Activated gamma-delta T cell treated with Interleukin-2 at 50 U/mL for 16 hours (primary cell): ENCODE measurements at regions not wholly inside any gene's neighbourhood (a gene's known extent, or its start where the extent isn't known, plus 50 kb on each side); places are given as distances from the start of the nearest gene placed in this dataset.

ENCODE experiments used
- DNase-seq: peaks from one replicate; pipeline ENCODE4 v3.0.0-alpha.2; 2020

DNA sequence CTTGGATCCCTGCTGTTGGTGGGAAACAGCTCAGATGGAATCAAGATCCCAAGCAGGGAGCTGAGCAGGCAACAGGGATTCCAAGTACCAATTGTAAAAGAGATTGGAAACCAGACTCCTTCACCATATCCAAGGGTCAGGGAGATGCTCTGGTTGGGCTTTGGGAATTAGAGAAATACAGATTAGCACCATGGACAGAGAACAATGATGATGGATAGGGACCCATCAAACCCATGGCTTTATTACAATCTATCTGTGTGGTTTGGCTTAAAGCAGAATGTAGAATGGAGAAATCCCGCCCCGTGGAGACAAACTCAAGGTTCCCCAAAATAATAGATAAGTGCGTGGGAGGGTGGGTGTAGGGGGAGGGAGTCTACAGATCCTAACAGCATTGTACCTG, 120.7 kb upstream of the CSF3R start:
- DNase-seq: no peak

- no peak for DNase-seq
Measured at GRCh38 chr1:36602184-36602583, 119.5 kb upstream of the CSF3R start.

DNA sequence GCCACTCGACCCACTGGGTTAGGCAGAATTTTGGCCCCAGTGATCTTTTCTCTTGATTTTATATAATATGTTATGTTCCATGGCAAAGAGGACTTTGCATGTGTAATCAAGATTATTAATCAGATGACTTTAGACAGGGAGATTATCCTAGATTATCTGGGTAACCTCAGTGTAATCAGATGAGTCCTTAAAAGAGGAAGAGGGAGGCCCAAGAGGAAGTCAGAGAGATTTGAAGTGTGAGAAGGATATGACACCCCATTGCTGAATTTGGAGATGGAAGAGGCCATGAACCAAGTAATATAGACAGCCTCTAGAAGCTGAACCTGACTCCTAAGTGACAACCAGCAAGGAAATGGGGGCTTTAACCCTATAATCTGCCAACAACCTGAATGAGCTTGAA, 117.1 kb upstream of the CSF3R start:
- DNase-seq: no peak

DNA sequence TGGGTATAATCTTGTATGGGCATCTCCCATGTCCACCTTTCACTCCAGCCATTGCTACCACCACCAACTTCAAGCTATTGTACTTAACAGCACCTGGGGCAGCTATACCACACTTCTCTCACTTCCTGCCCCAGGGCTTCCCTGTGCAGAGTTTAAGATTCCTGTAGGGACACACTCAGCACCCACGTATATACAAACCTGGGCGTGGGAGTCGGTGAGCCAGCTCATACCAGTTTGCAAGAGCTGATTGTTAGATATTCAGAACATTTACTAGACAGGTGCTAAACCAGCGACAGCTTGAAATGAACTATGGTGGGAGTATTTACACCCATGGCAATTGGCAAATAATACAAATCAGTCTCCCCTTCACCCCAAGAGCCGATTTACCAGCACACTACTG, 114.8 kb upstream of the CSF3R start:
- DNase-seq: no peak

- DNase-seq: no peak
Measured at GRCh38 chr1:36595921-36596320, 113.2 kb upstream of the CSF3R start.

DNA sequence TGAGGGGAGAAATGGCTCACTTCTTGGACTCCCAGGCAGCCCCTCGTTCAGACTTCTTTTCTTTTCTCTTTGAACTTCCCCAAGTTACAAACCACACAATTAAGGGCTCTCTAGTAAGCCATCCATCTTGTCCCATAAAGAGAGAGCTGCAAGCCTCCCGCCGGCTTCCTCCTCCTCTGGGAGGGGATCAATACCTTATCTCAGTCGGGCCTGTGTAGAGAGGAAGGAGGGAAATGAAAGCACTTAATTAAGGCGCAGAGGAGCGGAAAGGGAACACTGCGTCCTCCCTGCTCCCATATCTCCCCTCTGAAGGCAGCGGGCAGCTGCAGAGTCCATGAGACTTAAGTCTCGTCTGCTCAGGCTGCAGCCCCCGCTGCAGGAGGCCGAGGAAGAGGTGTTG, 112.6 kb upstream of the CSF3R start:
- no peak for DNase-seq

GRCh38 chr1:36594023-36594422, 111.3 kb upstream of the CSF3R start:
- DNase-seq: no peak

GRCh38 chr1:36591278-36591677, 108.6 kb upstream of the CSF3R start:
- DNase-seq: no peak

DNA sequence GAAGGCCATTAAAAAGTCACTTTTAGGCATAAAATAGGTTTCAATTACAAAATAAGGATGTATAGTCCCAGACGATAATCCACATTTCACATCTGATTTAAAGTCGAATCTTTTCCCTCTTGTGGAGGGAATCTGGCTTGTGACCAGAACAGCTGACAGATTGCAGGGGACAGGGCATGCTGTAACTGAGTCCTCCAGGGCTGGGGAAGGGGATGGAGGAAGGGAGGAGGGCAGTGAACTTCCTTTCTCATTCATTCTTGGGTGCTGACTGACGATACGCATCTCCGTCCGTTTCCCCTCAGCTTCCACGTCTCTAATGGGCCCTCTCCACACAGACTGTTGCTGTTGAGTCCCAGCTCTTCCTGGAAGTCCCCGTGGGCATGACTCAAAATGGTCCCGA, 108.1 kb upstream of the CSF3R start:
- DNase-seq: no peak

DNA sequence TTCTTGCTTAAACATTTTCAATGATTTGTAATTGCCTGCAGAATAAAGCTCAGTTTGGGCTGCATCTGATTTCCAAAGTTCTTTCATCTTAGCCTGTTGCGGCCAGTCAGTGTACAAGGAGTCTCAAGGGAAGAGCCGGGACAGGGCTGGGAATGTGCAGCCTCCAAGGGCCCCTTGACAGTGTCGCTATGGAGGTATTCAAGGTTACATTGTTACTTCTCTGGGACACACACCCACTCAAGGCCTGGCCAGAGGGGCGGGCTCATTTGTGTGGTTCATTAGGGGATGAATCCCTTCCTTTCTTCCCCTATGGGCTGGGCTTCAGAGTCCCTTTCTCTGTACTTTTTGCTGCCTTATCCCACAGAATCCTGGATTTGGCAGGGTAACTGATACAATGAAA, 107.6 kb upstream of the CSF3R start:
- DNase-seq: no peak

GRCh38 chr1:36588972-36589371, 106.3 kb upstream of the CSF3R start:
- no peak for DNase-seq

DNA sequence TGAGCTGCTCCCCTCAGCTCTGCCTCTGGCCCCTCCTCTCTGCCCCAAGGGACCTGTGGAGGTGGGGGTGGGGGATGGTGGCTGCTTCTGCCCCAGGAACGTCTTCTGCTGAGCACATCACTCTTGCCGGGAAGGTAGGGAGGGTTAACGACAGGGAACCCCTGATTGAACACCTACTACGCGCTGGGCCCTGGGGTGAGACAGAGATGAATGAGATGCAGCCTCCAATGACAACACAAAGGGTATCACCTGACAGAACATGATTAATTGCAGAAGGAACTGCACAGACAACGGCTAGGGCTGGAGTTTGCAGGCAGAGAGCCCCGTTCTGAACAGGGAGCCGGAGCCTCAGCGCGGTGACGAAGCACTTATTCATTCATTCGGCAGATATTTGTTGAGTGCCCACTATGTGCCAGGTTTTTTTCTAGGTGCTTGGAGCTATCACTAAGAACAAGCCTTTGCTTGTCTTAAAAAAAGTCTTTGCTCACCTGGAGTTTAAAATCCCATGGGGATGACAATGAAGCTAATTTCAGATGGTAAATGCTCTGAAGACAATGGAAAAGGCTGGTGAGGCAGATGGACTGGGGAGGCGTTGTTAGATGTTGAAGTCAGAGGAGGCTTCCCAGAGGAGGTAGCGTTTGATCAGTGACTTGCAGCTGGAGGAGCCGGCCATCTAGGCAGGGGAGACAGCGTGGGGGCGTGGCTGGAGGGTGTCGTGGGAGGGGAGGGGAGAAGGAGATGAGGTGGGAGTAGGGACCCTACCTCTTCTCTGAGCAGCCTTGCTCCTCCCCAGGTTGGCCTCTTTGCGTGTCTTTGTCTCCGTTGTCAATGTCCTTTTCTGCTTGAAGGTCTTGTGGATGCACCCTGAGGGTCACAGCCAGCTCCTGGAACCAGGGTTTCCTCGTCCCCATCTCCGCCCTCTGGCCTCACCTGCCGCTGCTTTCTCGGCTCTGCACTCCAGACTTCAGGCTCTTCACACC, 103.1 kb upstream of the CSF3R start:
- DNase-seq: no peak

DNA sequence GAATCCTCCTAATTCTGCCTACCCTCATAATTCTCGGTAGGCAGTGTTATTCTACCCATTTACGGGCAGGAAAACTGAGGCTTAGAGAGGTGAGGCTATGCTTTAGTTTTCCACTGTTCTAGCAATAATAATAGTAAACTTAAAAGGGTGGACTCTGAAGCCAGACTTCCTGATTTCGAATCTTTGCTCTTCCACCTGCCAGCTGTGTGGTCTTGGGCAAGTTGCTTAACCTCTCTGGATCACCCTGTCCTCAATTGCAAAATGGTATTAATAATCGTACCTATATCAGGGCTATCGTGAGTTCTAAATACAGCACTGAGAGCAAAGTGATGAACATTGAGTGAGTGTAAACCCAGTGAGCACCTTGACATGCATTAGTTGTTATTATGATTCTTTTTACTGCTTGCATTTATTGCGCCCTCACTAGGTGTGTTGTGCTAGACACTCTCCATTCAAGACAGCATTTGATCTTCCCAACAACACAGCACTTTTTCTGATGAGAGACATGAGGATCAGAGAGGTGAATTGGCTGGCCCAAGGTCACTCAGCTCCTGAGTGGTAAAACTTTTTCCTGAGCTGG, 102.3 kb upstream of the CSF3R start:
- DNase-seq: no peak

- DNase-seq: no peak
Measured at GRCh38 chr1:36583980-36584782, 101.5 kb upstream of the CSF3R start.

DNA sequence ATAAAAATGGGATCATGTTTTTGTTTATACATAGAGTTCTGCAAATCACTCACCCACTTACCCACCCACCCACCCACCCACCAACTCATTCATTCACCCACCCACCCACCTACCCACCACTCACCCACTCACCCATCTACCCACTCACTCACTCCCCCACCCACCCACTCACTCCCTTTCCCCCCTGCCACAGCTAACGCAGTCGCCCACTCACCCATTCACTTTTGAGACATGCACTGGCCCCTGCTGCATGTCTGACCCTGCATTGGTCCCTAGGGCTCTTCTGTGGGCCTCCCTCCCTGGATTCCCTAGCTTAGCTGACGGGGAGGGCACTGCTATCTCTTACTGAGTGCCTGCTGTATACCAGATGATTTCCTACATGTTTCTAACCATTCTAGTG, 100.4 kb upstream of the CSF3R start:
- no peak for DNase-seq

DNA sequence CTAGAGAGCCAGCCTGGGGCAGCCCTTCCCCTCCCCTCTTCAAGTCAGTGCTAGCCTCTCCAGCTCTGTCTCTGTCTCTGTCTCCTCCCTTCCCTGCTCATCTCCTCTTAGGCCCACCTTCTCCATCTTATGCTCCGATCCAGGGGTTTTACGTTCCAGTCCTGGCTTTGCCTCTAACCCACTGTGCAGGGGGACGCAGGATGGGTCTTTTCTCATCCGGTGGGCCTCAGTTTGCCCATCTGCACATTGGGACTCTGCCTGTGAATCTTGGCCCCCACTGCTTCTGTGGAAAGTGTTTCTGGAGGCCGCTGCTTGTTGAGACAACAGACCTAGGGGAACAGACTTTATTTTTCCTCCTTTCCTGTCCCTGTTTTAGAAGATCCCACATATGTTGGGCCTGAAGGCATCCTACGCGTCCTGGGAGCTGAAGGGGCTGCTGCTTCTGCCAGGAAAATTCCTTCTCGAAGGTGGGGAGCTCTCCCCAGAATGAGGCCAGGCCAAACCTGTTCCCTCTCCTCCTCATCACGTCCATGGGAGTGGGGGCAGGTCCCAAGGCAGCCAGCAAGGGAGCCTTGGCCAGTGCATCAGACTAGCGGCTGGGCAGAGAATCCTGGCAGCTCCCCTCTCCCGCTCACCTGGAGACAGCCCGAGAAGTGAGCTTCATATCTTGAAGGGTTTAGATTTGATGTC, 99.5 kb upstream of the CSF3R start:
- no peak for DNase-seq

DNA sequence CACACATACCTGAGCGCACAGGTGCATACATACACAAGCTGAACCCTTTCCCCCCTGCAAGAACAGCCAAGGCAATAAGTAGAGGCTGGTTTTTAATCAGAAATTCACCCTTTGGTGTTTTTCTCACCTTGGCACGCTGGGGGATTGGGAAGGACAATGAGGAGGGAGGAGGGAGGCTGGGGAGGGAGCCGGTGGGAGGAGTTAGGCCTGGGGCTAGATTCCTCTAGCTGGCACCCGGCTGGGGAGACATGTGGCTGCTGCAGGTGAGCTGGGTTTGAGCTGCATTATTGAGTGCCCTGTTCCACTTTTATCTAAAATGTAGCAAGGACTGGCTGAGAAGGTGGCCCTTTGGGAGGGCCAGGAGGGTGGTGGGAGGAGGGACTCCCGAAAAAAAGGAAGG, 97.8 kb upstream of the CSF3R start:
- DNase-seq: no peak

GRCh38 chr1:36579039-36579438, 96.3 kb upstream of the CSF3R start:
- no peak for DNase-seq

DNA sequence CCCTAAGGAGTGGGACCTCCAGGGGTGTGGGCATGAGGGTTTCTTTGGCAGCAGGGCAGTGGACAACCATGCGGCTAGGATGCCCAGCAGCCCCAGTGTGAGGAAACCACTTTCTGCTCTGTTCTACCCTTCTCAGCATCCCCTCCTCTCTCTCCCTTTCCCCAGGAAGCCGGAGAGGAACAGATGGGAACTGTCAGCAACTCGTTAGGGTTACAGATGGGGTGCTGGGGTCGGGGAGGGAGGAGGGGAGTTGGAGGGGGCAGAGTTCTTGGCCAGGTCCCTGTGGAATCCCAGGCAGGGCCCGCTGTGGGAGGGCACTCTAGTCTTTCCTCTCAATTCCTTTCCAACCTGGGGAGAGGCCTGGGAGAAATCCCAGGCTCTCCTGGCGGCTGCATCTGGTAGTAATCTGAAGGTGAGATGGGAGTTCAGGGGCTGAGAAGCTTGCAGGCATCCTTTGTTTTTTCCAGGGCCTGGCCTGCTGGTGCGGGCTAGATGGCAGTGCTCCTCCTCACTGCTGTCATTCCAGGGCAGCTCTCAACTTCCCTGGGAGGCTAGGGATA, 93.9 kb upstream of the CSF3R start:
- DNase-seq: no peak

DNA sequence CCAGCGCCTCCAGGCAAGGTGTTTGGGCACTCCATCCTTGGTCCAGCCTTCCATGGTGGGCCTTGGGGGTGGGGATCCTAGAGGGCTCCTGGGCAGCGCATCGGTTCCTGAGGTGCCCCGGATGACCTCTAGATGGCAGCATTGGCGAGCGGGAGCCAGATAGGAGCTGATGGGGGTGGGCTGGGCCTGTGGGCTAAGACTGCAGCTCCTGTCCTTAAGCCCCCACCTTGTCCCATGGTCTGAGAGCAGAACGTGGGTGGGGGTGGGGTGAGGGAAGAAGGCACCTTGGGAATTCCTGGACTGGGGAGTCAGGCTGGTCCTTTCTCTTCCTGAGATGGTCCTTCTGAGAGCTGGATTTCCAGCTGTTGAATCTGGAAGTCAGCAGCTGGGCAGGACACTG, 93.4 kb upstream of the CSF3R start:
- DNase-seq: peak; percentile 45

DNA sequence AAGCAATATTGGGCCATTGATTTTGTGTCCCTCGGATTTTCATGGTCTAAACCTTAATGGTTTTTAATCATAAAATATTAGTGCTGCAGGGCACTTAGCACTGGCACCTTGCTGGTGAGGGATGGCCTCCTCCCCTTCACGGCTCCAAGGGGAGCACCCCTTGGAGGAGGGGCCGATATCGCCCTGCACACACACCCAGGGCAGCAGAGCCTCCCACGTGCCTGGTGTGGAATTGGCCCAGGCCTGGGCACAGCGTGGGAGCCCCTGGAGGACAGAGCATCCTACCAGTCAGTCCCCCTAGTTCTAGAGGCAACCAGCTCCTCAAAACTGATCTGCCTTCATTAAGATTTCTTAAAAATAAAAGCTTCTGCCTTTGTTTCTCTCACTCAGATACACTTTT, 90.7 kb upstream of the CSF3R start:
- no peak for DNase-seq

DNA sequence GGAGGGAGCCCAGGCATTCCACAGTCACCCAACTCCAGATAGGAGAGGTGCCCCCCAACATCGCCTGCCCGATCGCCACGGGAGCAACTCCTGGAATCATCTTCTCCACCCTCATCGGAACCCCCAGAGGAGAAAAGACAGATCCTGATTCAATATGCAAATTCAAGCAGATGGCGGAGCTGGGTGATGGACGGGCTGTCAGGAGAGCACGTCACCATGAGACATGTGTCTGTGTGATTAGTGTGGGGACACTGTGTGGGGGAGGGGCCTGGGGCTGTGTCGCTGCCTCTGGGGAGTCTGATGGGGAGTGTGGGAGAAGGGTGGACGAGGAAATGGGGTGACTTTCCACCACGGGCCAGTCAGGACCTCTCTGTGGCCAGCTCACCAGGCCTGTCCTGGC, 90.2 kb upstream of the CSF3R start:
- no peak for DNase-seq
